ENCODE measurements at regions not wholly inside any gene's neighbourhood (a gene's known extent, or its start where the extent isn't known, plus 50 kb on each side); places are given as distances from the start of the nearest gene placed in this dataset.

GRCh38 chr18:28523758-28524475 is 347.0 kb upstream of the CDH2 start:
- Histone ChIP-seq H3K27ac (replicated peaks) (no peak overlapping the region), H3K27me3 (ENCODE audit: insufficient read depth, poor library complexity, severe bottlenecking) (no peaks in the 10 kb centered on the region), H3K4me3 (replicated peaks; ENCODE audit: insufficient read depth, low read length) (no peak overlapping the region)
- no peak for DNase-seq (ENCODE audit: low read depth in 1 of 2, low spot score in 1 of 2)
- TF ChIP-seq REST (IDR thresholded peaks at IDR 0.05; ENCODE audit: insufficient replicate concordance, low read depth): no peak
- TF ChIP-seq CTCF (IDR thresholded peaks at IDR 0.05; ENCODE audit: insufficient read depth, low read length): no peak
- no peak for TF ChIP-seq GABPA (IDR thresholded peaks at IDR 0.05; ENCODE audit: low read depth)
- no peak for TF ChIP-seq POLR2AphosphoS5 (IDR thresholded peaks at IDR 0.05; ENCODE audit: low read depth)
- TF ChIP-seq SPI1 (IDR thresholded peaks at IDR 0.05; ENCODE audit: borderline replicate concordance, low read depth): no peak

GRCh38 chr18:28522236-28522635 is 345.3 kb upstream of the CDH2 start:
- Histone ChIP-seq H3K27ac (replicated peaks) (no peak overlapping the region), H3K27me3 (ENCODE audit: insufficient read depth, poor library complexity, severe bottlenecking) (no peaks in the 10 kb centered on the region), H3K4me3 (replicated peaks; ENCODE audit: insufficient read depth, low read length) (no peak overlapping the region)
- DNase-seq (ENCODE audit: low read depth in 1 of 2, low spot score in 1 of 2): no peak
- TF ChIP-seq SPI1 (IDR thresholded peaks at IDR 0.05; ENCODE audit: borderline replicate concordance, low read depth) (no peak), REST (IDR thresholded peaks at IDR 0.05; ENCODE audit: insufficient replicate concordance, low read depth) (no peak), CTCF (IDR thresholded peaks at IDR 0.05; ENCODE audit: insufficient read depth, low read length) (no peak), POLR2AphosphoS5 (IDR thresholded peaks at IDR 0.05; ENCODE audit: low read depth) (no peak), GABPA (IDR thresholded peaks at IDR 0.05; ENCODE audit: low read depth) (no peak)

- Histone ChIP-seq H3K4me3 (replicated peaks; ENCODE audit: insufficient read depth, low read length) (no peak overlapping the region), H3K27ac (replicated peaks) (no peak overlapping the region), H3K27me3 (ENCODE audit: insufficient read depth, poor library complexity, severe bottlenecking) (no peaks in the 10 kb centered on the region)
- no peak for TF ChIP-seq CTCF (IDR thresholded peaks at IDR 0.05; ENCODE audit: insufficient read depth, low read length)
- no peak for TF ChIP-seq SPI1 (IDR thresholded peaks at IDR 0.05; ENCODE audit: borderline replicate concordance, low read depth)
- no peak for TF ChIP-seq POLR2AphosphoS5 (IDR thresholded peaks at IDR 0.05; ENCODE audit: low read depth)
- no peak for TF ChIP-seq GABPA (IDR thresholded peaks at IDR 0.05; ENCODE audit: low read depth)
- no peak for TF ChIP-seq REST (IDR thresholded peaks at IDR 0.05; ENCODE audit: insufficient replicate concordance, low read depth)
- no peak for DNase-seq (ENCODE audit: low read depth in 1 of 2, low spot score in 1 of 2)
Measured at GRCh38 chr18:28519997-28520396, 343.1 kb upstream of the CDH2 start.
